MM.1S (cell line): ENCODE measurements at regions not wholly inside any gene's neighbourhood (a gene's known extent, or its start where the extent isn't known, plus 50 kb on each side); places are given as distances from the start of the nearest gene placed in this dataset.

Source experiments
- CTCF ChIP-seq: fragments of 300-600 bp; sonication (generic); IDR thresholded peaks from 2 replicates; pipeline ENCODE4 v1.5.1; 2016; ENCODE audit warnings: antibody characterized with exemption, low read length, mixed read lengths
- EZH2phosphoT487 ChIP-seq: fragments of 300-600 bp; sonication (generic); IDR thresholded peaks from 2 replicates; pipeline ENCODE4 v1.6.1; 2018; ENCODE audit warnings: antibody characterized with exemption, low read length

DNA sequence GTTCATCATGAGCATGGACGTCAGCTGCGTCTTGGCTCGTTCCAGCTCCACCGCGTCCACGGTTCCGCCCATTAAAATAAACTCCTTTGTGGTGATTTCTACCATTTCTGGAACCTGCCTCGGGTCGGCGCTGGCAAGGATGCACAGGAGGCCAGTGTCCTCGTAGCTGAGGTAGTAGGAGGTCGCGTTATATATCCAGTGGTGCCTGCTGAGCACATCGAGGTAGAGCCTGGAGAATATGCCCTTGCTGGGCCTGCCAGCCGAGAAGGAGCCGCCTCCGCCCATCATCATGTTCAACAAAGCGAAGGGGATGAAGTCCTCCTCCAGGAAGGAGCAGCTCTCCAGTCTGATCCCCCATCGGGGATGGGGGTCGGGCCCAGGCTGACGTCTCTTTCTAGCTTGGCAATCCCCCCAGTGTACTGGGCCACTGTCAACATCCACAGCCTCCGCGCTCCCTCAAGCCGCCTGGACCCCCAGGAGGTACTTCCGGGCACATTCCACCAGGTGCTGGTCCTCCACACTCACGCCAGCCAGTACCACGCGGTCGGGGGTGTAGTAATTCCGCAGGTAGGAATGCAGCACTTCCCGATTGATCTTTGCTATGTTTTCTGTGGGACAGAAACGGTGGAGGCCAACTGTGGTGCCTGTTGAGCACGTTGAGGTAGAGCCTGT is 120.9 kb upstream of the GRID2 start:
- no peak for TF ChIP-seq CTCF
- TF ChIP-seq EZH2phosphoT487: no peak
